Epithelial cell of esophagus (primary cell): ENCODE measurements at regions not wholly inside any gene's neighbourhood (a gene's known extent, or its start where the extent isn't known, plus 50 kb on each side); places are given as distances from the start of the nearest gene placed in this dataset.
"Not testable (repeated sequence)": the region's sequence is repeated elsewhere in the genome, so short reads cannot be mapped to it uniquely, and the experiment has no call there.

Source experiments
- DNase-seq: peaks from one replicate; pipeline ENCODE4 v3.0.0; 2010; ENCODE audit warnings: low read depth
- H3K4me3 ChIP-seq: 2 replicates; pipeline ENCODE4 v1.5.1; 2011; ENCODE audit warnings: mild to moderate bottlenecking, low read length, control low read depth
- TF ChIP-seq, protein P1 (sequence below): IDR thresholded peaks from 2 replicates; pipeline ENCODE4 v1.5.1; 2011; ENCODE audit warnings: low read depth, mild to moderate bottlenecking, low read length, control low read depth, inconsistent platforms; ENCODE audit not compliant: insufficient read depth; ENCODE audit errors: missing control alignments

DNA sequence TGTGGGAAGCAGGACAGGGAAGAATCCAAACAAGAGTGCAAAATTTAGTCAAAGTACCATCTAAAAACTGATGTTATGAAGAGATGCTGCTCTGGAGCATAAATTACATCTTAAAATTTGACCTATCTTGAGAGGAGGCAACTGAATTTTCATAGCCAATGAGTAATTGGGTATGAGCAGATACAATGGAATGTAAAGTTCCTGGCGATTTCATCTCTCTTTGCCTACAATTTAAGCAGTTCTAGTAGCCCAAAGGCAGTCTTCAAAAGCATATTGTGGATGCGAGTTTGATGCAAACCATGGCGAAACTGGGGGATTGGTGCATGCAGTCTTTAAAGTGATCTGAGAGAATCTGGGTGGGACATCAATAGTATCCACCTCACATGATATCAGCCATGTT lies 1265.9 kb downstream of the BRINP3 start:
- no peak overlapping the region for H3K4me3 ChIP-seq
- DNase-seq: peak; percentile 21
- TF ChIP-seq, protein P1, sequence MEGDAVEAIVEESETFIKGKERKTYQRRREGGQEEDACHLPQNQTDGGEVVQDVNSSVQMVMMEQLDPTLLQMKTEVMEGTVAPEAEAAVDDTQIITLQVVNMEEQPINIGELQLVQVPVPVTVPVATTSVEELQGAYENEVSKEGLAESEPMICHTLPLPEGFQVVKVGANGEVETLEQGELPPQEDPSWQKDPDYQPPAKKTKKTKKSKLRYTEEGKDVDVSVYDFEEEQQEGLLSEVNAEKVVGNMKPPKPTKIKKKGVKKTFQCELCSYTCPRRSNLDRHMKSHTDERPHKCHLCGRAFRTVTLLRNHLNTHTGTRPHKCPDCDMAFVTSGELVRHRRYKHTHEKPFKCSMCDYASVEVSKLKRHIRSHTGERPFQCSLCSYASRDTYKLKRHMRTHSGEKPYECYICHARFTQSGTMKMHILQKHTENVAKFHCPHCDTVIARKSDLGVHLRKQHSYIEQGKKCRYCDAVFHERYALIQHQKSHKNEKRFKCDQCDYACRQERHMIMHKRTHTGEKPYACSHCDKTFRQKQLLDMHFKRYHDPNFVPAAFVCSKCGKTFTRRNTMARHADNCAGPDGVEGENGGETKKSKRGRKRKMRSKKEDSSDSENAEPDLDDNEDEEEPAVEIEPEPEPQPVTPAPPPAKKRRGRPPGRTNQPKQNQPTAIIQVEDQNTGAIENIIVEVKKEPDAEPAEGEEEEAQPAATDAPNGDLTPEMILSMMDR: no peak

DNA sequence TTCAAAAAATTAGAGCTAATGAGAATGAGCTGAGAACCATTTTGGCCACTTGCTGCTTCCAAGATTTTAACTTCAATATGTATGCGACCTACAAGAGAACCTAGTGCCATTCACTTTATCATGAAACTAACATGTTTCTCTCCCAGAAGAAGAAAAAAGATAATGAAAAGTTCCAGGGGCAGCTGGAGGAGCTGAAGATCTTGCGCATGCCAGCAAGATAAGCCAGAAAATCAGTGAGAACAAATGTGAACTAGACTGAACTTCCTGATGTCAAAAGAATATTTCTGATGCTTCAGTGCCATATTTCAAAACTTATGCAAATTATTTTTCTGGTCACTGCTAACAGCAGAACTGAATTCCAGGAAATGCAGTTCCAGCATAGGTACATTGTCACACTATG lies 1265.1 kb downstream of the BRINP3 start:
- TF ChIP-seq, protein P1: no peak
- DNase-seq: no peak
- no peak overlapping the region for H3K4me3 ChIP-seq

DNA sequence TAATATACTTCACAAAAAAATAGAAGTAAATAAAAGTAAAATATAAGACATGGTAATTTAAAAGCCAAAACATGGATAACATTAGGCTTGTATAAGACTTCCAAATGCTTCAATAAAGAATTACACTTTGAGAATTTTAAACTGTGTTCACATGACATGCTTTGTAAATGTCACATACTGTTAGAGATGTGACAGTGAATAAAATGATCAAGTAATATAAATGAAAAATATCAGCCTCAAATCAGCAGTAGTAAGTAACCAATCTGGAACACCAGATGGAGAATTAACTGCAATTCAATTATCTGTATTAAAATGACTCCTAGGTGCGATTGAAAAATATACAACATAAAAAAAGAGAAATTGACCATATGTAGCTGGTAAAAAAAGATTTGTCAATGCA lies 1260.8 kb downstream of the BRINP3 start:
- TF ChIP-seq, protein P1: no peak
- no peak for DNase-seq
- H3K4me3 ChIP-seq: no peak overlapping the region

DNA sequence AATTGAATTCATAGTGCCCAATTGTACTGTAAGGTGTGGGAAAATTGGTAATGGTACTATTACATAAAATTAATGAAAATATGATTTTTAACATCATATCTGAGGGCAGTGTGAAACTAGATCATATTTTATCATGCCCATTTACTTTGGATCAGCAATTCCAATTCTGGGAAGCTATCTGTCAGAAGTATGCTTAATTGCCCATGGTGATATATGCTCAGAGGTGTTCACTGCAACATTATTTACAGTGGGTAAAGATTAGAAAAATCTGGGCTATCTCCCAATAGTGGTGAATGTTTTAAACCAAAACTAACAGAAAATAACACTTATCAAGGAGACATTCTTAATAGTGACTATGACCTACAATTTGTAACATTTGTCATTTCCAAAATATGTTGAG lies 1260.0 kb downstream of the BRINP3 start:
- DNase-seq: no peak
- TF ChIP-seq, protein P1: no peak

DNA sequence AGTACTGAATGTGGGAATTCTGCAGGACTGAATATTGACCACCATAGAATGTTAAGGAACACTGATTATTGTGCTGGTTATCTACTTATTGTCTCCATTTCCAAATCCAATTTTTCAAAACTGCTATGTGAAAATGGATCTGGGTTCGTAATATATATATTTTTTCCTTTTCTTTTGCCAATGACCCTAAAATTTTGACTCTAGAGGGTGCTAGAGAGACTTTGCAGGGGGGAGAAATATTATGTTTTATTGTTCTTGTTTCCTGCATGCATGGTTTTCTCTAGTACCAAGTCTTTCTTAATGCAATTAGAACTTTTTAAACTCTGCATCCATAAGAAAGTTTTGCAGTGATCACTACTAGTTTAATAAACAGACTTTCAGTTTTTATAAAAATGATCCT lies 1256.9 kb downstream of the BRINP3 start:
- no peak for DNase-seq
- TF ChIP-seq, protein P1: peak; percentile 23
- H3K4me3 ChIP-seq: no peak overlapping the region

More for the DNA sequence above, 1260.0 kb downstream of the BRINP3 start:
- H3K4me3 ChIP-seq: no peak overlapping the region

DNA sequence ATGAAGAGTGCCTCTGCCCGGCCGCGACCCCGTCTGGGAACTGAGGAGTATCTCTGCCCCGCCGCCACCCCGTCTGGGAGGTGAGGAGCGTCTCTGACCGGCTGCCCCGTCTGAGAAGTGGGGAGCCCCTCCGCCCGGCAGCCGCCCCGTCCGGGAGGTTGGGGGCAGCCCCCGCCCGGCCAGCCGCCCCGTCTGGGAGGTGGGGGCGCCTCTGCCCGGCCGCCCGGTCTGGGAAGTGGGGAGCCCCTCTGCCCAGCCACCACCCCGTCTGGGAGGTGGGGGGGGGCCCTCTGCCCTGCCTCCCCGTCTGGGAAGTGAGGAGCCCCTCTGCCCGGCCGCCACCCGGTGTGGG lies 1251.9 kb downstream of the BRINP3 start:
- not testable (repeated sequence) for H3K4me3 ChIP-seq, DNase-seq

DNA sequence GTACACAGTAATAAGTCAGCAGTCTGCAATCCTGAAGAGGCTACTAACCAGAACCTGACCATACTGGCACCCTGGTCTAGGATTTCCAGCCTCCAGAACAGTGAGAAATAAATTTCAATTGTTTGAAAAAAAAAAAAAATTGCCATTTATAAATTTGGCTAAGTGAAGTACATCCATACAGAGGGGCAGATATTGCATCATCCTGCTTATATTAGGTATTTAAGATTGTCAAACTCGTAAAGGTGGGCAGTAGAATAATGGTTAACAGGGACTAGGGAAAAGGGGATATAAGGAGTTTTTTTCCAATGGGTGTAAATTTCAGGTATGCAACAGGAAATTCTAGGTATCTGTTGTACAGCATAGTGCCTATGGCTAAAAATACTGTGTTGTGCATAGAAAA lies 1250.9 kb downstream of the BRINP3 start:
- DNase-seq: no peak
- TF ChIP-seq, protein P1: no peak
- H3K4me3 ChIP-seq: no peak overlapping the region

DNA sequence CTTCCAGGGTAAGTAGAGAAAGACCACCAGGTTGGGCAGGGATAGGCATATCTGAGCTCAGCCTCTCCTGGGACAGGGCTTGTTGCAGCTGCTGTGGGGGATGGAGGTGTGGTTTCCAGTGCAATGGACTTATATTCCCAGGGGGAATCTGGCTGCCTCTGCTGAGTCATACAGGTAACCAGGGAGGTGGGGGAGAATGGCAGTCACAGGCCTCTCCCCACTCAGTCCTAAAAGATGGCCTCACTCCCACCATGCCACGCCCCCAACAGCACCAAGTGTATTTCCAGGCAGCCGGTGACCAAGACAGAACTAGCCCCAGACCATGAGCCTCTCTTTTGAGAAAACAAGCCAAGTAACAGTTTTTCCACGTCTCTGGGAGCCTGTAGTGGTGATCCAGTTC lies 1240.7 kb downstream of the BRINP3 start:
- TF ChIP-seq, protein P1: no peak
- H3K4me3 ChIP-seq: no peak overlapping the region
- no peak for DNase-seq
